ENCODE measurements at regions not wholly inside any gene's neighbourhood (a gene's known extent, or its start where the extent isn't known, plus 50 kb on each side); places are given as distances from the start of the nearest gene placed in this dataset.

DNA sequence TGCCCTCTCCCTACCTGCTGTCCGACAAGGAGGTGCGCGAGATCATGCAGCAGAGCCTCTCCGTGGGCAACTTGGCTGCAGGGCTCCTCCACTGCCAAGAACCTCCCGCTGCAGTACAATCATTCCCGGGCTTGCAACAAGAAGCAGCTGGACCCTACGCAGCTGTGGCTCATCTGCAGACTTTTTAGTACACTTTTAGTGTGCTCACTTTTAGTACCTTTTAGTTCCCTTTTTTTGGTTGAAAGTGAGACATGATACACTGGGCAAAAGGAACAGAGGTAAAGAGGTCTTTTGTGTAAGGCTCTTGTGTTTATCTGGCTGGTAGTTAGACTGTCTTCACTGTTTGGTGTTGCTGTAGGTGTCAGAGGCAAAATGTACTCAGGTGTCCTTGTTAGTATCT lies 58.1 kb upstream of the SPTLC1 start:
- intact Hi-C loops (cut with DNase I), result no loop called here
- Histone ChIP-seq H3K4me3 (no peak overlapping the region), H3K27ac (no peak overlapping the region), H3K27me3 (no peaks in the 10 kb centered on the region), H3K9me3 (peaks cover 0 to 12% (median 8%) of the 10 kb centered on the region in 11 donors), H3K4me1 (peaks cover 0 to 9% (median 0%) of the 10 kb centered on the region in 9 donors), H3K36me3 (no peaks in the 10 kb centered on the region)
- DNase-seq, result no peak
- no peak for TF ChIP-seq CTCF (IDR thresholded peaks at IDR 0.05)
- 89 to 95% methylated on average over 7 of the region's 7 CpGs for WGBS, 2 donors
- no peak for ATAC-seq

DNA sequence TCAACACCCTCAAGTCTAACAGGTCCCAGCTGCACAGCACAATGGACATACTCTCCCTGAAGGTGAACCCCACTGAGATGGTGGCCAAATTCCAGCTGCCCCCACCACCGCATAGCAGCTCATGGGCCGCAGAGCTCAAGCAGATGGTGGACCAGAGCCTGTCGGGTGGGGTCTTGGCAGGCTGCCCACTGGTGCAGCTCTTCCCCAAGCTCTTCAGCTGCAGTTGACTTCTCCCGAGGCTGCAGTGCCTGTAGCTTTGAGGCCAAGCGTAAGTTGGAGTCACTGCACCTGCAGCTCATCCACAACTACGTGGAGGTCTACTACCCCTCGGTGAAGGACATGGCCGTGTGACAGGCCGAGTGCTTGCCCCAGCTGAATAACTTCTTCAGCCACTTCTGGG lies 56.6 kb upstream of the SPTLC1 start:
- Histone ChIP-seq H3K27ac (no peak overlapping the region), H3K4me1 (peaks cover 0 to 9% (median 0%) of the 10 kb centered on the region in 9 donors), H3K27me3 (no peaks in the 10 kb centered on the region), H3K36me3 (no peaks in the 10 kb centered on the region), H3K9me3 (peaks cover 0 to 12% (median 8%) of the 10 kb centered on the region in 11 donors), H3K4me3 (no peak overlapping the region)
- TF ChIP-seq CTCF (IDR thresholded peaks at IDR 0.05), result no peak
- ATAC-seq (no peak), DNase-seq (no peak)
- 87 to 90% methylated on average over 9 of the region's 9 CpGs for whole genome bisulfite sequencing, 2 donors
- intact Hi-C loops (cut with DNase I), result no loop called here

- WGBS, 2 donors, result 81 to 94% methylated on average over 3 of the region's 3 CpGs
- peak in 1 of 8 donors; percentile 10 for ATAC-seq
- intact Hi-C loops (cut with DNase I), result no loop called here
Measured at GRCh38 chr9:92171281-92171680, 56.1 kb upstream of the SPTLC1 start.

DNA sequence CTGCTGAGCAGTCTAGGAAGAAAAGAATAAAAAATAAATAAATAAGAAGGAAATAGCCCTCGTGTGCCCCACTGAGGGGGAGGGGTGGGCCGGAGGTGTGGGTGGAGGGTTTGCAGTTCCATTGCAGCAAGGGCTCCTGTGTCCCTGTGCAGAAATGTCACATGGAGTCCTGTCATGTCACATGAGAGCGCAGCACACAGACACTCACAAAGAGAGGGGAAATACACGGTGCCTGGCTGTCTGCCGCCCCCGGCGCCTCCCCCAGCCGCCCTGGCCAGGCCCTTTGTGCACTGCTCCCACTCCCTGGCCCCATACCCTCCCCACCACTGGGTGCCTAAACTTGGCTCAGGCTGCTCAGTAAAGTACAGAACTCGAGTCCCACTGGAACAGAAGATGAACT lies 55.6 kb upstream of the SPTLC1 start:
- Histone ChIP-seq H3K4me3 (no peak overlapping the region), H3K4me1 (peaks cover 0 to 9% (median 0%) of the 10 kb centered on the region in 9 donors), H3K9me3 (peaks cover 0 to 12% (median 8%) of the 10 kb centered on the region in 11 donors), H3K27me3 (no peaks in the 10 kb centered on the region), H3K36me3 (no peaks in the 10 kb centered on the region), H3K27ac (peak overlapping the region in 1 of 10 donors; percentile 19)
- ATAC-seq (peak in 7 of 8 donors; percentile 77 to 94 (median 85)), DNase-seq (peak; percentile 27 to 34)
- no peak for TF ChIP-seq CTCF (IDR thresholded peaks at IDR 0.05)
- intact Hi-C loops (cut with DNase I), result no loop called here
- WGBS, 2 donors, result 28 to 40% methylated on average over 9 of the region's 9 CpGs

More at GRCh38 chr9:92171281-92171680, 56.1 kb upstream of the SPTLC1 start:
- Histone ChIP-seq H3K27me3 (no peaks in the 10 kb centered on the region), H3K4me3 (no peak overlapping the region), H3K36me3 (no peaks in the 10 kb centered on the region), H3K27ac (peak overlapping the region in 1 of 10 donors; percentile 19), H3K9me3 (peaks cover 0 to 12% (median 8%) of the 10 kb centered on the region in 11 donors), H3K4me1 (peaks cover 0 to 9% (median 0%) of the 10 kb centered on the region in 9 donors)
- no peak for TF ChIP-seq CTCF (IDR thresholded peaks at IDR 0.05)
- no peak for DNase-seq

Data from heart right ventricle (tissue), 16 donors.